GM18861 (cell line): ENCODE measurements at regions not wholly inside any gene's neighbourhood (a gene's known extent, or its start where the extent isn't known, plus 50 kb on each side); places are given as distances from the start of the nearest gene placed in this dataset.
"Not testable (repeated sequence)": the region's sequence is repeated elsewhere in the genome, so short reads cannot be mapped to it uniquely, and the experiment has no call there.

Experiments used
- ATAC-seq: cut with Tn5 transposase; IDR thresholded peaks from one replicate; pipeline ENCODE4 v1.9.1; 2021; ENCODE audit not compliant: unreplicated experiment

GRCh38 chr1:103469801-103470200 lies 55.7 kb upstream of the RNPC3 start:
- no peak for ATAC-seq

DNA sequence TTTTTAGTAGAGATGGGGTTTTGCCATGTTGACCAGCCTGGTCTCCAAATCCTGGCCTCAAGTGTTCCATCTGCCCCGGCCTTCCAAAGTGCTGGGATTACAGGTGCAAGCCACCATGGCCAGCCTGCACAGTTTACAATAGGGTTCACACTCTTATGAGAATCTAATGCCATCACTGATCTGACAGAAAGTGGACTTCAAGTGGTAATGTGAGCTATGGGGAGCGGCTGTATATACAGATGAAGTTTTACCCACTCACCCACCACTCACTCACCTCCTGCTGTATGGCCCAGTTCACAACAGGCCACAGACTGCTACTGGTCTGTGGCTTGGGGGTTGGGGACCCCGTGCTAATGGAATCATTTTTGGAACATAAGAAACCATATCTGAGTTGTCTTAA lies 58.4 kb upstream of the RNPC3 start:
- no peak for ATAC-seq

GRCh38 chr1:103461161-103462105 lies 64.1 kb upstream of the RNPC3 start:
- peak; percentile 43 for ATAC-seq

GRCh38 chr1:103460511-103460910 lies 65.0 kb upstream of the RNPC3 start:
- ATAC-seq, result no peak

DNA sequence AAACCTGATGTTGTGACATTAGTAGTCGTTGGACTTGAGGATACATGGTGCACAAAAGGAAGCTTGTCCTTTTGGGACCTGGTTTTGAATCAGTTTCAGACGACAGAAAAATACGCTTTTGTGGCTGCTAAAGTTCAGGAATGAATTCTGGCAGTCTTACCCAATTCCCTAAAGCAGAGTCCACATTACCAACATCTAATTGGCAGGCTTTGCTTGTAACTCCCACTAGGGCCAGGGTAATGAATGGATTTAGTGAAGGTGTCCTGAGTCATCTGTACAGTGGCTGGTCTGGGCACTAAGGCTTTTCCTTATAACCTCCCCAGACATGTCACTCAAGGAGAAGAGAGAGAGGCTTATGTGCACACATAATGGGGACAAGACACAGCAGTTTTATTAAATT lies 66.2 kb upstream of the RNPC3 start:
- no peak for ATAC-seq

GRCh38 chr1:103457886-103458455 lies 67.5 kb upstream of the RNPC3 start:
- no peak for ATAC-seq

GRCh38 chr1:103448560-103448959 lies 76.9 kb upstream of the RNPC3 start:
- no peak for ATAC-seq

GRCh38 chr1:103447471-103447870 lies 78.0 kb upstream of the RNPC3 start:
- no peak for ATAC-seq

DNA sequence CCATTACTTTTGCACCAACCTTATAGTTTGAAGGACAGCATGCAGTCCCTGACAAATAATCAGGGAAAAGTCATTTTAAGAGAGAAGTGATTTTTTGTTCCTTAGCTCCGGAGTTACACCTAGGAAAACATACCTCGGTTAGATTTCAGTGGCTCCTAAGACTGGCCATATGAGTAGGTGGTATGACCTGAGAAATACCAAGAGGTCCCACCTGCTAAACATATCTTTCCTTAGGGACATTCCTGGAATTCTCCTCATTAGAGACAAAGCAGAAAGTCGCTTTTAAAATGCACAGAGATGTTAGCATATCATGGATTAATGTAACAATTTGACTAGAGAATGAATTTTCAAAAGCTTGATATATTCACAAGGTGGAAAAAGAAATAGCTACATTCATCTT lies 84.2 kb upstream of the RNPC3 start:
- ATAC-seq, result no peak

DNA sequence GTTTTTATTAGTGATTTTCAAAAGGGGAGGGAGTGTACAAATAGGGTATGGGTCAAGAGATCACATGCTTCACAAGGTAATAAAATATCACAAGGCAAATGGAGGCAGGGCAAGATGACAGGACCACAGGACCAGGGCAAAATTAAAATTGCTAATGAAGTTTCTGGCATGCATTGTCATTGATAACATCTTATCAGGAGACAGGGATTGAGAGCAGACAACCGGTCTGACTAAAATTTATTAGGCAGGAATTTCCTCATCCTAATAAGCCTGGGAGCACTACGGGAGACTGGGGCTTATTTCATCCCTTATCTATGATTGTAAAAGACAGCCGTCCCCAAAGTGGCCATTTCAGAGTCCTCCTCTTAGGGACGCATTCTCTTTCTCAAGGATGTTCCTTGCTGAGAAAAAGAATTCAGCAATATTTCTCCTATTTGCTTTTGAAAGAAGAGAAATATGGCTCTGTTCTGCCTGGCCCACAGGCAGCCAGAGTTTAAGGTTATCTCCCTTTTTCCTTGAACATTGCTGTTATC lies 88.9 kb upstream of the RNPC3 start:
- not testable (repeated sequence) for ATAC-seq

- no peak for ATAC-seq
These were observed 90.1 kb upstream of the RNPC3 start for GRCh38 chr1:103435443-103435842.

- ATAC-seq, result no peak
These were observed 100.8 kb upstream of the RNPC3 start for GRCh38 chr1:103424650-103425049.

DNA sequence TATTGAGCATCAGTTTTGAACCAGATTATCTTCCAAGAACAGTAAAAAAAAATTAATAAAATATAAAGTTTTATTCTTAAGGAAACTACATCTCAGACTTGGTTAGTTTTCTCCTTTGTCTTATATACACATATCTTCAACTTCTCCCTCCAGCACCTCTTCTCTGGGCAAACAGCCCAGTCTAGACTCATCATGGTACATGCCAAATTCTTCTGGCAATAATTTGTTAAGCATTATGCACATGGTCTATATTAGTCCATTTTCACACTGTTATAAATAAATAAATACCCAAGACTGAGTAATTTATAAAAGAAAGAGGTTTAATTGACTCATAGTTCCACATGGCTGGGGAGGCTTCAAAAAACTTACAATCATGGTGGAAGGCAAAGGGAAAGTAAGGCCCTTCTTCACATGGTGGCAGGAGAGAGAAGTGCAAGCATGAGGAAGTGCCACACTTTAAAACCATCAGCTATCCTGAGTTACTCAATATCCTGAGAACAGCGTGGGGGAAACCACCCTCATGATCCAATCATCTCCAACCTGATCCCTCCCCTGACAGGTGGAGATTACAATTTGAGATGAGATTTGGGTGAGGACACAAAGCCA lies 108.7 kb upstream of the RNPC3 start:
- no peak for ATAC-seq

DNA sequence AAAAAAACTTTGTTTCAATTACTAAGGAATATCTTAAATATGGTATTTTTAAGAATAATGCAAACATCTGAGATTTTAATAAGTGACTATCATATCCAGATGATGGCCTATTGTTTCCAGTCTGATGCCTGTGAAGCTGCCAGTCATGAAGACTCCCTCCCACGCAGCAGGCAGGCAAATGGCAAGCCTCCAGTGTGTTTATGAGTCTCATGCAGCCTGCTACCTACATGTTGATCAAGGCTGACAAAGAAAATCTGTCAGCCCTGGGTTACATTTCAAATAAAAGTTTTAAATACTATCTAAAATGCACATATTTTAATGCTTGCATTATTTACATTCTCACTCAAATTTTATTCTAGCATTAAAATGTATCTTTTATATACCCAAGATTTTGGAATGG lies 137.6 kb upstream of the RNPC3 start:
- ATAC-seq, result no peak

GRCh38 chr1:103373991-103374390 lies 151.5 kb upstream of the RNPC3 start:
- no peak for ATAC-seq

DNA sequence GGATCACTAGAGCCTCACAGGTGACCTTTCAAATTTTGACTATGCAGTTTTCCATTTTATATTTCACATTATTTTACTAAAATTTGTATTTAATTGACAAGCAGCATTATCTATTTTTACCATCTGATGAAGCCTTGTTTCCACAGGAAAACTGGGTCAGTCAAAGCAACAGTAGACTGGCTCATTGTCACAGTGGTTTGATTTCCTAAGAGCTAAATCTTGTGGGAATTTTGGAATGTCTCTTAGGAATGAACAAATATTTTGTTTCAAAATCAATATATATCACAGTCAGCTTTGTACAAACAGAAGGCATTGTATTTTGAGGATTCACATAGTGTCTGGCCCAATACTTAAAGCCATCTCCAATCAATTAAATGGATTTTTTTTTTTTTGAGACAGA lies 152.6 kb upstream of the RNPC3 start:
- no peak for ATAC-seq

DNA sequence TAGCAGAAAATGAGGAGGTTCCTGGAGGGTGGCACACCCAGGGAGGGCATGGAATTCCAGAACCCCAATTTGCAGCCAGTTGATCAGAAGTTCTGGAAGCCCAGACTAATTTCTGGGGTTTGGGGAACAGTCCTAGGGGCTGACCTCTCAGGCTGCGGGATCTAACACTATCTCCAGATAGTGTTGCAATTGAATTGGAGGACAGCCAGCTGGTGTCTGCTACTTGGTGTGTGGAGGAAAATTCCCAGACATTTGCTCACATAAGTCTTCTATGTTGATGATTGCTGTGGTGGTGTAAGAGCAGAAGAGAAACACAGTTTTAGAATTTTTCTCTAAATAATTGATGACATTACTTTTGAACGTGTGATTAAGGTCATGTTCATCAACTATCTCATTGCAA lies 154.3 kb upstream of the RNPC3 start:
- ATAC-seq, result no peak

DNA sequence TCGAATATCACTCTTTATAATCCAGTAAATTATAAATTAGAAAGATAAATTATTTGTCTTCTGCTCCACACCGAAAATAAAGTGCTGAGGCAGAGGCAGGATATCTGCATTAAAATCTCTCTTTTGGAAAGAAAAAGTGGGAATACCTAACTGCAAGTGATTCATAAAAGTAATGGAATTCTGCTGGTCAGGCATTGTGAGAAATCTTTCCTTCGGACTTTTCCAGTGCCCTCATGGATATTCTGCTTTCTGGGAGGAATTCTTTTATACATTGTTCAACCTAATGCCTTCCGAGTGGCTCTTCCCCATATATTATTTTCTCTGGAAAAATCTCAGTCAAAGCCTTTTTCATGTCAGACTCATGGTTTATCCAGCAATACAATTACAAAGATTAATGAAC lies 158.3 kb upstream of the RNPC3 start:
- no peak for ATAC-seq

GRCh38 chr1:103365860-103366569 lies 159.5 kb upstream of the RNPC3 start:
- no peak for ATAC-seq

DNA sequence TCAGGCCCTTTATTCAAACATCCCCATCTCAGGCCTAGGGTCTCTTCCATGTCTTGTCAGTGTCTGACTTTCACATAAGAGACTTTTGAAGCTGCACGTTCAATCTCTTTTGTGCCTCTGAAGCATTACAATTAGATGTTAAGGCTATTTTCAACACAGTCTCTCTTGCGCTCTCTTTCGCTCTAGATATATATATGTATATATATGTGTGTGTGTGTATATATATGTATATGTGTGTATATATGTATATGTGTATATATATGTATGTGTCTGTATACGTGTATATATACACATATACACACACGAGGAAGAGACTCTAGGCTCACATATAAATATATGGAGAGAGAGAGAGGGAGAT lies 162.5 kb upstream of the RNPC3 start:
- ATAC-seq, result no peak

GRCh38 chr1:103362348-103363007 lies 163.0 kb upstream of the RNPC3 start:
- ATAC-seq, result no peak
